SKM-1 treated with dmso at 0.1 percent for 144 hours (cell line): ENCODE measurements at regions not wholly inside any gene's neighbourhood (a gene's known extent, or its start where the extent isn't known, plus 50 kb on each side); places are given as distances from the start of the nearest gene placed in this dataset.
A peak's percentile ranks its signal among the peaks of the same experiment; 100 is the strongest.
"Not testable (repeated sequence)": the region's sequence is repeated elsewhere in the genome, so short reads cannot be mapped to it uniquely, and the experiment has no call there.

Experiments
- DNase-seq: peaks from one replicate; lab custom pipeline; 2025; ENCODE audit not compliant: unreplicated experiment; lab: John Stamatoyannopoulos, UW

DNA sequence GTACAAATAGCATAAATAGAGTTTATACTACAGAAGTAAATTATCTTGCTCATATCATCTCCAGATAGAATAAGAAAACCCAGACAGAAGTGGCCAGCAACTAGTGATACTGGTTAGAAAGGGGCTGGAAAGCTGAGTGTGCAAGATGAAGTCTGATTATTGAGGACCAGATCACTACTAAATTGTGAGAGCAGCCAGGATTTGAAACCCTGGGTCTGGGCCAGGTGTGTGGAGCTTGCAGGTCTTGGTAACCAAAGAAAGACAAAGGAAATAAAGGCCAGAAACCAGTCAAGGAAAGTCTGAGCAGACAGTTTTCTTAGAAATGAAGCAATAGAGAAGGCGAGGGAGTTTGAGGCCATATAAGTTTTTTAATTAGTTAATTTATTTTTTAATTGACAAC is 611.8 kb downstream of the ETNK1 start:
- no peak for DNase-seq

DNA sequence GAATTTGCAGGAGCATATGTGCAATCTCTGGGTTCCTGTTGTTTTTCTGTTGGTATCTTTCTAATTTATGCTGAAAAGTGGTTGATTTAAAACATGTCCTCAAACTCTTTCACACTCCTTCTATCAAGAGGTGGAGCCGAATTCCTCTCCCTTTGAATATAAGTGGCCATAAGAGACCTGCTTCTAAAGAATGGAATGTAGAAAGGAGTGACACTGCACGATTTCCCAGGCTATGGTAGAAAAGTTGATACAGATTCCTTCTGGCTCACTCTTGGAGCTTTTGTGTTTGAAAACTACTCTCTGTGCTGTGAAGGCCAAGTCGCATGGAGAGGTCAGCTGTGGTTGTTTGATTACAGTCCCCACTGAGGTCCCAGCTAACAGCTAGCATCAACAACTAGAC is 613.2 kb downstream of the ETNK1 start:
- no peak for DNase-seq

DNA sequence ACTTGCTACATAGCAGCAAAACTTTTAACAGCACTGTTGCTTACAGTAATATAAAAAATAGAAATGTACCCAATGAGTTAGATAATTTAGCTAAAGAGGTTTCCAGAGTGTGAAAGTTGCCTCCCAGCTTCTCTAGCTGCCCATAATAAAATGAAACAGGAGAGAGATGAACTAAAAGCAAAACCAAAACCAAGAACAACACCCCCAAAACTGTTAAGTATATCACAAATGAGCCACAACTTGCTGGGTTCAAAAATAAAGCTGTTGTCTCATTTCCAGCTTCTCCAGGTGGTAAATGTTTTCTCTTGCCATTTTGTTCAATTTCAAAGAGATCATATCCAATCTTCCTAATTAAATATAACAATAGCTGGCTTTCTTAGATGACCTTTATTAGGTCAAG is 614.0 kb downstream of the ETNK1 start:
- no peak for DNase-seq

DNA sequence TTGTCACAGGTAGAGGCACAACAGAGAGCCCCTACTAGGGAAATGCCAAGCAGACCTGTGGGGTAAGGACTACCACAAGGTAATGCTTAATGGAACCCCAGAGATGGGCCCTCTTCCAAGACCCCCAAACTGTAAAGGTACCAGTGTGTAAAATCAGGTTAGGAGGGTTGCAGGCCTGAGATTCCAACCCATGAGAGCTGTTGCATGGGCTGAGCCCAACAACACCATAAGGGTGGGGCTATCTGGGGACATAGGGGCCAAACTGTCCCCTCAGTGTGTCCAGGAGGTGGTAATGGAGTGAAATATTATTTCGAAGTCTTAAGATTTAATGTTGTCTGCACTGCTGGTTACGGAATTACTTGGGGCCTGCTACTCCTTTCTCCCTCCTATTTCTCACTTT is 620.2 kb downstream of the ETNK1 start:
- DNase-seq: no peak

DNA sequence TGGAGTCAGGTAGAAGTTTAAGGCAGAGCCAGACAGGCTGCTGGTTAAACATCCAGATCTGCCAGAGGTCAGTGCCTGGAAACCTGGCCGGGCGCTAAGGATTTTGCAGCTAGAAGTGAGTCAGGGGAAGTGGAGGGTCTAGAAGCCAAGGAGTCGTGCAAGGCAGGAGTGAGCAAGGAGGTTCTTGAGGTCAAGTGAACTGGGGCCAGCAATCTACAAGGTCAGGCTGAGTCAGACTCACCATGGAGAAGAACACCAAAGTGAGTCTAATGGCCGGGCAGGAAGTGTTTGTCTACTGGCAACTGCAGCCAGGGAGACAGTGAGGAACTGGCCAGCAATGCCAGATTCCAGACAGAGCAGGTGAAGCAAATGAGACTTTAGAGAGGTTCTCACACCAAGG is 628.2 kb downstream of the ETNK1 start:
- DNase-seq: no peak

DNA sequence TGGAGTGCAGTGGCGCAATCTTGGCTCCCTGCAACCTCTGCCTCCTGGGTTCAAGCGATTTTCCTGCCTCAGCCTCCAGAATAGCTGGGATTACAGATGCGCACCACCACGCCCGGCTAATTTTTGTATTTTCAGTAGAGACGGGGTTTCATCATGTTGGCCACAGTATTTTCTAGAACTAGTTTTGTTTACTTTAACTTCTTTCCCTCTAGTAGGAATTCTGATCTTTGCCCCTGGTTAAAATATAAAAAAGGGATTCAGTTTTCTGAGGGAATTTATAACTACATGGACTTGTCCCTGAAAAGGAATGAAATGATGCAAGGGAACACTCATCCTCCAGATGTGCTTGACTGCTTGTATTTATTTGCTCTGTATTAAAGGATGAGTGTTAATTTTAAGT is 628.9 kb downstream of the ETNK1 start:
- not testable (repeated sequence) for DNase-seq

DNA sequence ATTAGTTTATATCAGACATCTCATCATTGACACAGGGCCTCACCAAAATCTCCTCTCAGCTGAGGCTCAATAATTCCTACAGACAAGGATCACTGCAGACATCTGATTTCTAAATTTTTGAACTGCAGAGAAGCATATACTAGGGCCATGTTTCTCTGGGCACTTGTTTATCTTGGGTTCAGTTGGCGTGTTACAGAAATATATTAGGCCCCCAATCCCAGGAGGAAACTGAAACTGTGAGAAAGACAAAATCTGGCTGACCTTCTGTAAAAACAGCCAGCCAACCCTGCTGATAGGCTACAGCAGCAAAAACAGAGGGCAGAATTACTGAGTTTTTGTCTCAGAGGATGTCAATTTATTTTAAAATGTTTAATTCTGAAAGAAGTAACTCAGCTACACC is 634.6 kb downstream of the ETNK1 start:
- DNase-seq: no peak

DNA sequence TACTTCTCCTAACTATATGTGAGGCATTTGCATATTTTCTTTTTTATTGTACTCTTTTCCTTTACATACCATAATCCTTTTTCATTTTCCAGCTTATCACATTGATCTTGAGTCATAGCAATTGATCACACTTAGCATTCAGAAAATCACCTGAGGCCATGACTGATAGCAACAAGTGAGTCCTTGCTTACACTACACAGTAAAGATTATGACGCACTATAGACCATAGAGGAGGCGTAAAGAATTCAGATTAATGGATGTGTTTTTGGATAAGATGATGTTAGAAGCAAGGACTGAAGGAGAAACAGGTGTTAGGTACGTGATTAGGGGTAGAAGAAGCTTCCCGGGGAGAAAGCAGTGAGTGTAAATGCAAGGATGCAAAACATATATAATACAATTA is 637.7 kb downstream of the ETNK1 start:
- DNase-seq: no peak

DNA sequence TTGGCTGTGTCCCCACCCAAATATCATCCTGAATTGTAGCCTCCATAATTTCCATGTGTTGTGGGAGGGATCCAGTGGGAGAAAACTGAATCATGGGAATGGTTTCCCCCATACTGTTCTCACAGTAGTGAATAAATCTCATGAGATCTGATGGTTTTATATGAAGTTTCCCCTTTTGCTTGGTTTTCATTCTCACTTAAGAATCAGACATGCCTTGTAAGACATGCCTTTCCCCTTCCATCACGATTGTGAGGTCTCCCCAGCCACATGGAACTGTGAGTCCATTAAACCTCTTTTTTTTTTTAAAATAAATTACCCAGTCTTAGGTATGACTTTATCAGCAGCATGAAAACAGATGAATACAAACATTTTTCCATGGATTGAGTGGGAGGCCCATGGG is 652.9 kb downstream of the ETNK1 start:
- no peak for DNase-seq

DNA sequence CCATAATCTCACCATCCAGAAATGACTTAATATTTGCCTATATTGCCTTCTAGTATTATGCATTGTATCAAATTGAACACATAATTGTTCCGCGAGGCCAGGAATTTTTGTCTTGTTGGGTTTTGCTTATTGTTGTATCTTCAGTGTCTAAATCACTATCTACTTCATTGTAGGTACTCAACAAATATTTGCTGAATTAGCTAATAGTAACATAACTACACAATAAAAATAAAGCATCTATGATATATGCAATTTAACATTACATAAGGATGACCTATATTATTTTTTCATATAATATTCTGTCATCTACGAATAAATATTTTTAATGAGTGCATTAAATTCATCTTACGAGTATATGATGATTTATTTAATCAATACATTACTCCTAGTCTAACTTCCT is 656.3 kb downstream of the ETNK1 start:
- no peak for DNase-seq

DNA sequence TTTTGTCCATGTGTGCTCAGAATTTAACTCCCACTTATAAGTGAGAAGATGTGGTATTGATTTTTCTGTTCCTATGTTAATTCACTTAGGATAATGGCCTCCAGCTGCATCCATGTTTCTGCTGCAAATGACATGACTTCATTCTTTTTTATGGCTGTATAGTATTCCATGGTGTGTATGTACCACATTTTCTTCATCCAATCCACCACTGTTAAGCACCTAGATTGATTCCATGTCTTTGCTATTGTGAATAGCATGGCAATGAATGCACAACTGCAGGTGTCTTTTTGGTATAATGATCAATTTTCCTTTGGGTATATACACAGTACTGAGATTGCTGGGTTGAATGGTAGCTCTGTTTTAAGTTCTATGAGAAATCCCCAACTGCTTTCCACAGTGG is 657.7 kb downstream of the ETNK1 start:
- no peak for DNase-seq

DNA sequence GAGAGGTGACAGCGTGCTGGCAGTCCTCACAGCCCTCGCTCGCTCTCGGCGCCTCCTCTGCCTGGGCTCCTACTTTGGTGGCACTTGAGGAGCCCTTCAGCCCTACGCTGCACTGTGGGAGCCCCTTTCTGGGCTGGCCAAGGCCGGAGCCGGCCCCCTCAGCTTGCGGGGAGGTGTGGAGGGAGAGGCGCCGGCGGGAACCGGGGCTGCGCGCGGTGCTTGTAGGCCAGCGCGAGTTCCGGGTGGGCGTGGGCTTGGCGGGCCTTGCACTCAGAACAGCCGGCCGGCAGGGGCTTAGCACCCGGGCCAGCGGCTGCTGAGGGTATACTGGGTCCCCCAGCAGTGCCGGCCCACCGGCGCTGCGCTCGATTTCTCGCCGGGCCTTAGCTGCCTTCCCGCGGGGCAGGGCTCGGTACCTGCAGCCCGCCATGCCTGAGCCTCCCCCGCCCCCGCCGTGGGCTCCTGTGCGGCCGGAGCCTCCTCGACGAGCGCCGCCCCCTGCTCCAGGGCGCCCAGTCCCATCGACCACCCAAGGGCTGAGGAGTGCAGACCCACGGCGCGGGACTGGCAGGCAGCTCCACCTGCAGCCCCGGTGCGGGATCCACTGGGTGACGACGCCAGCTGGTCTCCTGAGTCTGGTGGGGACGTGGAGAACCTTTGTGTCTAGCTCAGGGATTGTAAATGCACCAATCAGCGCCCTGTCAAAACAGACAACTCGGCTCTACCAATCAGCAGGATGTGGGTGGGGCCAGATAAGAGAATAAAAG is 661.0 kb downstream of the ETNK1 start:
- not testable (repeated sequence) for DNase-seq

DNA sequence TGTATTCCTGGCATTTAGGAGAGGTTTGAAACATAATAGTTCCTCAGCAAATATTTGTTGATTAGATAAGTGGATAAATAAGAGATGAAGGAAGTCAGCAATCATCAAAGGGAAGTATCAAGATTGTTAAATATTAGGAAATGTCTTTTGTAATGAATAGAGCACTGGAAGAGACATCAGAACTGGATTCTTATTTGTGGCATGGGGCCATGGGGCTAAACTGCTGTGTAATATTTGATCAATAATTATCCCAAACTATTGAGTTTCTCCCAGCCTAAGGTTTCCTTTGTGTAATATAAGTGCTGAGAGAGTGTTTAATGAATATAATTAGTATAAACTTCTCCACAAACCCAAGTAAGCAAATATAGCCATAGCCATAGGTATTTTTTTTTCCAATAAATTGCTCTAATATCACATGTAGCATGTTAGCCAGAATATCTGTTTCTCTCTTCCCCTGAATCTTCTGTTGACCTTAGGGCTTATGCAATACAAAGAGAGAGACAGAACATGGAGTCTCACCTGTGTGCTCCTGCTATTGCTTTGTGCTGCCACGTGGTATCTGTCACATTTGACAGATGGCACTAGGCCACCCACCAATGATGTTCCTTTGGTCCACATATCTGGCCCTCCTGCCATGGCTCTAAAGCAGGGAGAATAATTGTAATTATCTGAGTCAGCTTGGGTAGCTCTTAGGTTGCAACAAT is 658.7 kb downstream of the SOX5 start:
- no peak for DNase-seq

DNA sequence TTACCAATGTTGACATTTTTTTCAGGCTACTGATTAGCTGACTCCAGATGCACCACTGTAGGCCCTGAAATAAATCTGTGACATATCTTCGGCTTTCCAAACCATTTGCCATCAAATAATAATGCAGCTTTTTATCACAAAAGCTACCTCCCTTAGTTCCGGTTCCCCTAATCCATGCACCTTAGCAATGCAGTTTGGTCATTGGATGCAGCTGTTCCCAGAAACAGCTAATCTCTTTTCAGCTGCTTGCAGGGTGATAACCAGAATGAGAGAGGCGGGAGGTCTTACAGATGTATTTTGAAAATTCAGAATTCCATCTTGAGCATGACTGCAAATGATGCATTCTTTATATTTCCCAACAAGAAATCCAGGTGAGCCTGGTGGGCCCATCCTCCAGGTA is 646.2 kb downstream of the SOX5 start:
- DNase-seq: no peak

DNA sequence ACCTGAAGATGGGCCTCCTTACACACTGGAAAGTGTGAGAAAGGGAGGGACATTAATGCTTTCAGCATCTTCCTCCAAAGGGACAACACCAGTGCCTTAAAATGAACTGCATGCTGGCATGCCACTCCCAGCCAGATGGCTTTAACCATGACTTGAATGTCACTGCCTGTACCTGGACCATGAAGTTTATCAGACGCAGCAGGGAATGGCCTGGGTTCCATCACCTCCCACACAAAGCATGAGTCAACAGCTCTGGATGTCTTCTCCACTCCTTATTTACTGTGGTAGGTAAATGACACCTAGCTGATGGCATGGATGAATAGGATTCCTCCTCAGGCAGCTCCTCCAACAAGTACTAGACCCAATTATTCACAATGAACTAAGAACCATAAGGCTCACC is 645.6 kb downstream of the SOX5 start:
- no peak for DNase-seq

DNA sequence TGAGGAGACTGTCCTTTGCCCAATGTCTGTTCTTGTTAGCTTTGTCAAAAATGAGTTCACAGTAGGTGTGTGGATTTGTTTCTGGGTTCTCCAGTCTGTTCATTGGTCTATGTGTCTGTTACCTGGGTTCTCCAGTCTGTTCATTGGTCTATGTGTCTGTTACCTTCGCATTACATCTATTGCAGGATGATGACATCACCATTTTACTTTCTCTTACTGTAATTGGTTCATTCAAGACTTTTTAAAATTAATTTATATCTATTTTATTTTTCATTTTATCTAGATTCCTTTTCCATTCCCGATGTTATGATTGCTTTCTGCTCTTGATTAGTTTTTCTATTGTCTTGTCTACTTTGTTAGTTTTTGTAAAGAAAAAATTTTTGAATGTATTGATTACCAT is 615.5 kb downstream of the SOX5 start:
- no peak for DNase-seq

DNA sequence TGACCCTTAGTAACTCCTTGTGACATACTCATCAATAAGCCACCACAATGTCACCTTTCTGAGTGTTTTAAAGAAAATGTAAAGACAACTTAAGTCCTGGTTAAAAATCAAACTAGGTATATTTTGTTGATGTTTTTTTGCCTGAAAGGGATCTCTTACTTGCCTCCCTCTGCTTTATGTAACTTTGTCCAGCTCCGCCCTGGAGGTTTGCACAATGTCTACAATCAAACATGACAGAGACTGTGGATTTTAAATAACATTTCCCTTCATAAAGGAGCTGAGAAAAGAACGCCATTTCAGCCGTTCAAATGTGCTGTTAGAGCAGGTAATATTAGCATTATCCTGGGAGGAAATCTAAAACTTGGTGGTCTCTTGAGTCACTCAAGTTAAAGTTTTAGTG is 613.9 kb downstream of the SOX5 start:
- no peak for DNase-seq

DNA sequence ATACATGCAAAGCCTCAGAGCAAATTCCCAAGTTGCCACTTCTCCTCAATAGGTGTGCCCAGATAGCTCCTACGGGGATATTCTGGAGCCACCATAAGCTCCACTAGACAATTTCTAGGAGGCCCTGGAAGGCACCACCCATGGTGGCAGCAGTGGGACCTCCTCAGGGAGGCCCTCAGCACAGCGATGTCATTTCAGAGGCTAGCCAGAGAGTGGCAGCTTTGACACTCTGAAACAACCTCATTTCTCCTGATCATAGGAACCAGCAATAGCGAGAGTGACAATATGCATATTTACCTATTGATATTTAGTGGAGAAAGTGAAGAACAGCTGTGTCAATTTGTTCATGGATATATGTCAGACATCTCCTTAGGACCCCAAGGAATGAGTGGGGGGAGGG is 612.3 kb downstream of the SOX5 start:
- DNase-seq: no peak

DNA sequence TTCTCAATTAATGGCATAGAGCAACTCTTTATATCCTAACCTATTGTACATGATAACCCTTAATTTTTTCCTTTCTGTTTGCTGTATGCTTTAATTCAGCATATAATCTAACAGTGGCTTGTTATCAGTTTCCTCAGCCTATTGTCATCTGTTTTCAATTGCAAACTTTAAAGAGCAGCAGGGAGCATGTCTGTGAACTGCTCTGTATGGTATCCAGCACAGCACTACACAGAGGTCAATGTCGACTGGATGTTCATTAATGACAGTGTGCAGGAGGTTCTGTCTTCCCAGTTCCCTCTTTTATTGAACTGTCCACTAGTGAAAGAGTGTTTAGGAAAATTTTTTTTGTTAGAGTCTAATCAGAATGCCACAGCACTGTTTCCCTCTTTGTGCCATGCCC is 609.1 kb downstream of the SOX5 start:
- no peak for DNase-seq

DNA sequence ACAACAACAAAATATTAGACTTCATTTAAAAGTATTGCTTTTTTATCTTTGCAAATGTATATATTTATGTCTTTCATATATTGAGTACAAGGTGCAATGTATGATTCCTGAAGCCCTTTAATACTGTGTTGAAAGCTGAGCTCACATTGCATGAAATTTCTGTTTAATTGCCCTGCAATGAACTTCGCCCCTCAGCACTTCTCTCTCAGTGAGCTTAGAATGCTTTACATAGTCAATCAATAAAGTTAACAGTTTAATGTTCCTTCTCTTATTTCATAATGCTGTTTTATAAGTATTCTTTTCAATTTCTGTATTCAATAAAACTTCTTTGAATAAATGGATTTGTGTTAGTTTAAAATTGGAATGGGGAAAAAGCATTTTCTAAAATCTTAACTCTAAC is 607.1 kb downstream of the SOX5 start:
- DNase-seq: no peak

DNA sequence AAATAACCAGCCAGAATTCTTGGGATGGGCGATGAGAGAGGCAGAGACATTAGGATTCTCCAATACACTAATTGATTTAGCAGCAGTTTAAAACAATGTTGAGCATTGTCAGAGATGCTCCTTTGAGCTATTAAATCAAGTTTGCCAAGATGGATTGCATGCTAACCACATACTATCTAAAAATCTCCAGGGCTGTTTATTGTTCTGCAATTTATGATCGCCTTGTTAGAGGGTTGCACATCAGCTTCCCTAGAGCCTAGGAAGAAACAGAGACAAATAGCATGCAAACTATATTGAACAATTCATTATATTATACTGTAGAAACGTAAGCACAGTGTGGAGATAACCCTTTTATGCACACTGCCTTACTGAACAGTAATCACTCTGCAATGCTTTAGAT is 599.9 kb downstream of the SOX5 start:
- DNase-seq: no peak

DNA sequence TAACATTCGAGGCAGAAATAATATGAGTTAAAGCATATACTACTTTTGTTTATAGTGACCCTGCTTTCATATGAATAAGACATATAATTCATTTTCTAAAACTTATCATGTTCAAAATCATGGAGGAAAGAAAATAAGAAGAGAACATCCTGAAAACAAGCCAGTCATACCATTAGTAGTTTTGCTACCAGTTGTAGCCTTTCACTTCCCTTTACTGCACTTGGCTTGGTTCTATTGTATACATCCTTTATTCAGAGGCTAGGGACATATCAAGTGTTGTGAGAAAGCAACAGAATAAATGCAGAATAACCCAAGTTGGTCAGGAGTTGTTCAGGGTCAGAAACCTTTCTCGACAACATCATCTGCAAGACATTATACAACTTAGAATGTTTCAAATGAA is 598.7 kb downstream of the SOX5 start:
- no peak for DNase-seq

DNA sequence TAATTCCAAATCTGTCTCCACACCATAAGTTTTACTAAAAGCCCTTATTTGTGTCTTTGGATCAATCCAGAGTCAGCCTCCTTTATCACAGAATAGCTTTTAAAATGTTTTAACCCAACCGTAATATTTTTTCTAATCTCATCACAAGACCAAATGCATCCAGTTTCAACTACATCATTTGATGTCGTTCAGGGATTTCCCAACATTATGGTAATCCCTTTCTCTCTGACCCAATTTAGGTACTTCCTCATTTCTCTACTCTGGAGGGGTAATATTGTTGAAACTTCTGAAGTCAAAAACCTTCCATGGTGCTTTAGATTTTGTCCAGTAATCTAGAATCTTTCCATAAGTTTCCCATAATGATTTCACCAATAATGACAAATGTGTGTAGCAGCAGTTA is 596.8 kb downstream of the SOX5 start:
- peak; percentile 16 for DNase-seq
